Right hindlimb (tissue), 1 donor: ENCODE measurements at regions not wholly inside any gene's neighbourhood (a gene's known extent, or its start where the extent isn't known, plus 50 kb on each side); places are given as distances from the start of the nearest gene placed in this dataset.

ENCODE experiments used
- DNase-seq: peaks from one replicate; pipeline ENCODE4 v3.0.0-alpha.2; 2018

- no peak for DNase-seq
Measured at GRCh38 chr16:51636920-51637769, 486.1 kb upstream of the SALL1 start.

GRCh38 chr16:51635181-51635580 lies 484.1 kb upstream of the SALL1 start:
- DNase-seq: no peak

GRCh38 chr16:51630076-51630475 lies 479.0 kb upstream of the SALL1 start:
- DNase-seq: no peak

GRCh38 chr16:51629576-51629975 lies 478.5 kb upstream of the SALL1 start:
- DNase-seq: no peak

GRCh38 chr16:51624080-51624775 lies 473.2 kb upstream of the SALL1 start:
- DNase-seq: no peak

- no peak for DNase-seq
Measured at GRCh38 chr16:51621610-51622009, 470.5 kb upstream of the SALL1 start.

GRCh38 chr16:51615141-51615540 lies 464.1 kb upstream of the SALL1 start:
- no peak for DNase-seq

- no peak for DNase-seq
Measured at GRCh38 chr16:51607201-51607651, 456.2 kb upstream of the SALL1 start.

- DNase-seq: no peak
Measured at GRCh38 chr16:51596247-51596646, 445.2 kb upstream of the SALL1 start.

GRCh38 chr16:51592535-51593300 lies 441.6 kb upstream of the SALL1 start:
- DNase-seq: no peak

GRCh38 chr16:51592001-51592501 lies 441.0 kb upstream of the SALL1 start:
- DNase-seq: no peak

GRCh38 chr16:51591480-51591879 lies 440.4 kb upstream of the SALL1 start:
- no peak for DNase-seq

- DNase-seq: no peak
Measured at GRCh38 chr16:51579652-51580360, 428.7 kb upstream of the SALL1 start.

GRCh38 chr16:51577621-51578303 lies 426.7 kb upstream of the SALL1 start:
- DNase-seq: no peak

- no peak for DNase-seq
Measured at GRCh38 chr16:51576498-51577195, 425.6 kb upstream of the SALL1 start.

- no peak for DNase-seq
Measured at GRCh38 chr16:51573191-51573590, 422.1 kb upstream of the SALL1 start.

GRCh38 chr16:51569203-51569931 lies 418.3 kb upstream of the SALL1 start:
- no peak for DNase-seq

- DNase-seq: no peak
Measured at GRCh38 chr16:51567911-51568310, 416.8 kb upstream of the SALL1 start.

GRCh38 chr16:51565184-51565583 lies 414.1 kb upstream of the SALL1 start:
- no peak for DNase-seq

GRCh38 chr16:51562891-51563290 lies 411.8 kb upstream of the SALL1 start:
- no peak for DNase-seq

- DNase-seq: no peak
Measured at GRCh38 chr16:51559901-51560300, 408.8 kb upstream of the SALL1 start.
